NCI-H2227 treated with DMSO at 0.1 percent for 48 hours (cell line): ENCODE measurements at regions not wholly inside any gene's neighbourhood (a gene's known extent, or its start where the extent isn't known, plus 50 kb on each side); places are given as distances from the start of the nearest gene placed in this dataset.

Experiments used
- DNase-seq: peaks from one replicate; lab custom pipeline; 2025; lab: John Stamatoyannopoulos, UW

- DNase-seq = no peak
Observed at GRCh38 chr16:14360326-14361037, 269.6 kb downstream of the PARN start.

GRCh38 chr16:14358697-14359305 lies 271.3 kb downstream of the PARN start:
- DNase-seq = no peak

- DNase-seq = no peak
Observed at GRCh38 chr16:14357328-14357727, 272.7 kb downstream of the PARN start.

- DNase-seq = no peak
Observed at GRCh38 chr16:14356064-14356463, 274.0 kb downstream of the PARN start.

- DNase-seq = no peak
Observed at GRCh38 chr16:14354561-14355351, 275.3 kb downstream of the PARN start.

GRCh38 chr16:14353340-14353739 lies 276.7 kb downstream of the PARN start:
- DNase-seq = no peak

- DNase-seq = no peak
Observed at GRCh38 chr16:14351647-14352046, 278.4 kb downstream of the PARN start.

GRCh38 chr16:14350626-14351025 lies 279.4 kb downstream of the PARN start:
- DNase-seq = no peak

GRCh38 chr16:14350081-14350480 lies 279.0 kb downstream of the MRTFB start:
- DNase-seq = no peak

GRCh38 chr16:14347706-14348105 lies 276.6 kb downstream of the MRTFB start:
- no peak for DNase-seq

- no peak for DNase-seq
Observed at GRCh38 chr16:14346278-14347142, 275.4 kb downstream of the MRTFB start.

GRCh38 chr16:14345512-14346115 lies 274.5 kb downstream of the MRTFB start:
- no peak for DNase-seq

- DNase-seq = no peak
Observed at GRCh38 chr16:14344945-14345344, 273.8 kb downstream of the MRTFB start.

- DNase-seq = no peak
Observed at GRCh38 chr16:14344292-14344691, 273.2 kb downstream of the MRTFB start.

GRCh38 chr16:14341324-14342225 lies 270.5 kb downstream of the MRTFB start:
- DNase-seq = no peak

- no peak for DNase-seq
Observed at GRCh38 chr16:14339694-14340093, 268.6 kb downstream of the MRTFB start.

GRCh38 chr16:14338969-14339368 lies 267.9 kb downstream of the MRTFB start:
- DNase-seq = no peak

GRCh38 chr16:14338236-14338635 lies 267.1 kb downstream of the MRTFB start:
- no peak for DNase-seq

- DNase-seq = no peak
Observed at GRCh38 chr16:14337303-14338191, 266.4 kb downstream of the MRTFB start.

GRCh38 chr16:14335297-14335696 lies 264.2 kb downstream of the MRTFB start:
- no peak for DNase-seq
